ENCODE measurements at regions not wholly inside any gene's neighbourhood (a gene's known extent, or its start where the extent isn't known, plus 50 kb on each side); places are given as distances from the start of the nearest gene placed in this dataset.

- TF ChIP-seq, protein P1, sequence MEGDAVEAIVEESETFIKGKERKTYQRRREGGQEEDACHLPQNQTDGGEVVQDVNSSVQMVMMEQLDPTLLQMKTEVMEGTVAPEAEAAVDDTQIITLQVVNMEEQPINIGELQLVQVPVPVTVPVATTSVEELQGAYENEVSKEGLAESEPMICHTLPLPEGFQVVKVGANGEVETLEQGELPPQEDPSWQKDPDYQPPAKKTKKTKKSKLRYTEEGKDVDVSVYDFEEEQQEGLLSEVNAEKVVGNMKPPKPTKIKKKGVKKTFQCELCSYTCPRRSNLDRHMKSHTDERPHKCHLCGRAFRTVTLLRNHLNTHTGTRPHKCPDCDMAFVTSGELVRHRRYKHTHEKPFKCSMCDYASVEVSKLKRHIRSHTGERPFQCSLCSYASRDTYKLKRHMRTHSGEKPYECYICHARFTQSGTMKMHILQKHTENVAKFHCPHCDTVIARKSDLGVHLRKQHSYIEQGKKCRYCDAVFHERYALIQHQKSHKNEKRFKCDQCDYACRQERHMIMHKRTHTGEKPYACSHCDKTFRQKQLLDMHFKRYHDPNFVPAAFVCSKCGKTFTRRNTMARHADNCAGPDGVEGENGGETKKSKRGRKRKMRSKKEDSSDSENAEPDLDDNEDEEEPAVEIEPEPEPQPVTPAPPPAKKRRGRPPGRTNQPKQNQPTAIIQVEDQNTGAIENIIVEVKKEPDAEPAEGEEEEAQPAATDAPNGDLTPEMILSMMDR (IDR thresholded peaks at IDR 0.05), result no peak
- H3K27me3 Mint-ChIP-seq, result no peaks in the 10 kb centered on the region
- no peaks in the 10 kb centered on the region for H3K36me3 Mint-ChIP-seq (ENCODE audit: low read depth)
- H3K4me3 Mint-ChIP-seq, result no peak overlapping the region
- CTCF ChIA-PET, result no interaction called here
- ATAC-seq (no peak), DNase-seq (no peak)
- H3K9me3 Mint-ChIP-seq, result no peaks in the 10 kb centered on the region
- POLR2A ChIA-PET, result no interaction called here
- intact Hi-C loops (cut with micrococcal nuclease), result no loop called here
- H3K27ac Mint-ChIP-seq, result no peak overlapping the region
- no peaks in the 10 kb centered on the region for H3K4me1 Mint-ChIP-seq (ENCODE audit: low read depth)
These were observed 441.9 kb upstream of the THRB start for GRCh38 chr3:24936574-24936973.

DNA sequence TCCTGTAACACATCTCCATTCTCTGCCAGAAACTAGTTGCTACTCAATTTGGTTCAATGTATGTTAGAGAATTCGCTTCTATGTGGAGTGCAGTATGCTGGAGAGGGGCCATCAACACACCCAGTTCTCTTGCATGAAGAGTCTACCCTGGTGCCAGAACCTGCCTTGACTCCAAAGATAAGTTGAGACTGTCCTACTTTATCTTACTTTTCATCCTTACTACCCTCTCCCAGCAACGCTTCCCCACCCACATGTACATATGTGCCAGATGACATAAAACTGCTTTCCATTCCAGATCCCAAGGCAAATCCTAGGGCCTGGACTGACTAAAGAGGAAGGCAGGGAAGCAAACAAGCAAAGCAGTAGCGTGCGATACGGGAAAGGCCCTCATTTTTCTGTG lies 442.6 kb upstream of the THRB start:
- Mint-ChIP-seq H3K27ac (no peak overlapping the region), H3K9me3 (no peaks in the 10 kb centered on the region), H3K36me3 (ENCODE audit: low read depth) (no peaks in the 10 kb centered on the region), H3K27me3 (no peaks in the 10 kb centered on the region), H3K4me3 (no peak overlapping the region), H3K4me1 (ENCODE audit: low read depth) (no peaks in the 10 kb centered on the region)
- ATAC-seq (no peak), DNase-seq (no peak)
- ChIA-PET CTCF (no interaction called here), POLR2A (no interaction called here)
- intact Hi-C loops (cut with micrococcal nuclease), result no loop called here
- TF ChIP-seq, protein P1 (IDR thresholded peaks at IDR 0.05), result no peak

- no peak for ATAC-seq
- TF ChIP-seq, protein P1 (IDR thresholded peaks at IDR 0.05), result no peak
- no peak for DNase-seq
- ChIA-PET POLR2A (no interaction called here), CTCF (no interaction called here)
- no peaks in the 10 kb centered on the region for H3K27me3 Mint-ChIP-seq
- no peaks in the 10 kb centered on the region for H3K4me1 Mint-ChIP-seq (ENCODE audit: low read depth)
- intact Hi-C loops (cut with micrococcal nuclease), result no loop called here
- H3K36me3 Mint-ChIP-seq (ENCODE audit: low read depth), result no peaks in the 10 kb centered on the region
- no peak overlapping the region for H3K27ac Mint-ChIP-seq
- H3K9me3 Mint-ChIP-seq, result no peaks in the 10 kb centered on the region
- no peak overlapping the region for H3K4me3 Mint-ChIP-seq
These were observed 443.1 kb upstream of the THRB start for GRCh38 chr3:24937780-24938179.

DNA sequence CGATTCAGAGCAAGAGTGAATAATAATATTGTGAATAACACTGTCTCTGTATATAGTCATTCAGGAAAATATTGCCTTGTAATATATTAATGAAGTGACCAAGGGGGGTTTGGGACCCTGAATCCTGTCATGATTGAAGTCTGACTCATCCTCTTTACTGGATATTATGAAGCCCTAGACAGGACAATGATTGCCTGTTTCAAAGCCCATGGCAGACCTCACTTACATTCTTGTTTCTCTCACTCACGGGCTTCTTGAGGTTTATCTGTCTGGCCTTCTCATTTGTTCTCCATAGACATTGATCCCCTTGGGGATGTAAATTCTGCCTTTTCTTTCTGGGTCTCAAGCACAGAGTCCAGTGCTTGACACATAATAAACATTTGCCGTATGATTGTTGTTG lies 449.3 kb upstream of the THRB start:
- no peak for DNase-seq
- no peaks in the 10 kb centered on the region for H3K9me3 Mint-ChIP-seq
- intact Hi-C loops (cut with micrococcal nuclease), result no loop called here
- no peaks in the 10 kb centered on the region for H3K4me1 Mint-ChIP-seq (ENCODE audit: low read depth)
- no peaks in the 10 kb centered on the region for H3K27me3 Mint-ChIP-seq
- POLR2A ChIA-PET, result no interaction called here
- H3K4me3 Mint-ChIP-seq, result no peak overlapping the region
- H3K36me3 Mint-ChIP-seq (ENCODE audit: low read depth), result no peaks in the 10 kb centered on the region
- H3K27ac Mint-ChIP-seq, result no peak overlapping the region
- no peak for ATAC-seq
- CTCF ChIA-PET, result no interaction called here
- TF ChIP-seq, protein P1 (IDR thresholded peaks at IDR 0.05), result no peak

- Mint-ChIP-seq H3K4me1 (ENCODE audit: low read depth) (no peaks in the 10 kb centered on the region), H3K27me3 (no peaks in the 10 kb centered on the region), H3K36me3 (ENCODE audit: low read depth) (no peaks in the 10 kb centered on the region), H3K27ac (no peak overlapping the region), H3K9me3 (no peaks in the 10 kb centered on the region), H3K4me3 (no peak overlapping the region)
- ChIA-PET CTCF (no interaction called here), POLR2A (no interaction called here)
- TF ChIP-seq, protein P1 (IDR thresholded peaks at IDR 0.05), result no peak
- DNase-seq (no peak), ATAC-seq (no peak)
- intact Hi-C loops (cut with micrococcal nuclease), result no loop called here
These were observed 450.3 kb upstream of the THRB start for GRCh38 chr3:24944805-24945520.

Measured in activated CD8-positive, alpha-beta T cell treated with anti-CD3 and anti-CD28 coated beads for 36 hours (primary cell).